GM21390 (cell line): ENCODE measurements at regions not wholly inside any gene's neighbourhood (a gene's known extent, or its start where the extent isn't known, plus 50 kb on each side); places are given as distances from the start of the nearest gene placed in this dataset.

Source experiments
- ATAC-seq: cut with Tn5 transposase; IDR thresholded peaks from one replicate; pipeline ENCODE4 v1.9.1; 2021; ENCODE audit not compliant: unreplicated experiment

- no peak for ATAC-seq
Measured at GRCh38 chr9:129476821-129477611, 143.9 kb downstream of the C9orf50 start.

GRCh38 chr9:129474740-129475404, 146.0 kb downstream of the C9orf50 start:
- no peak for ATAC-seq

- no peak for ATAC-seq
Measured at GRCh38 chr9:129473523-129474244, 147.2 kb downstream of the C9orf50 start.

- no peak for ATAC-seq
Measured at GRCh38 chr9:129472651-129473102, 148.2 kb downstream of the C9orf50 start.

- ATAC-seq, result no peak
Measured at GRCh38 chr9:129471201-129472019, 149.5 kb downstream of the C9orf50 start.

- no peak for ATAC-seq
Measured at GRCh38 chr9:129469988-129470316, 150.9 kb downstream of the C9orf50 start.

- ATAC-seq, result no peak
Measured at GRCh38 chr9:129469188-129469987, 151.5 kb downstream of the C9orf50 start.

GRCh38 chr9:129467739-129468666, 152.9 kb downstream of the C9orf50 start:
- ATAC-seq, result no peak

- ATAC-seq, result no peak
Measured at GRCh38 chr9:129467004-129467588, 153.8 kb downstream of the C9orf50 start.

GRCh38 chr9:129465834-129466535, 154.9 kb downstream of the C9orf50 start:
- ATAC-seq, result no peak

- ATAC-seq, result no peak
Measured at GRCh38 chr9:129464972-129465833, 155.7 kb downstream of the C9orf50 start.

GRCh38 chr9:129463994-129464393, 156.9 kb downstream of the C9orf50 start:
- ATAC-seq, result no peak

- no peak for ATAC-seq
Measured at GRCh38 chr9:129463477-129463876, 157.4 kb downstream of the C9orf50 start.

- no peak for ATAC-seq
Measured at GRCh38 chr9:129462360-129462759, 158.5 kb downstream of the C9orf50 start.

- peak; percentile 73 for ATAC-seq
Measured at GRCh38 chr9:129460323-129461261, 160.3 kb downstream of the C9orf50 start.
